Gastroesophageal sphincter (tissue), 4 donors: ENCODE measurements at regions not wholly inside any gene's neighbourhood (a gene's known extent, or its start where the extent isn't known, plus 50 kb on each side); places are given as distances from the start of the nearest gene placed in this dataset.

Experiments
- ATAC-seq: fragments of 150-250 bp; one replicate; pipeline ENCODE4 v1.9.1; 2016; ENCODE audit warnings: mild to moderate bottlenecking, moderate library complexity
- H3K27ac ChIP-seq, 4 donors: fragments of 200-600 bp; sonication (generic) in 3 of 4; 1 replicate in 3 of 4; 2 replicates in 1 of 4; pipeline ENCODE4 v1.5.1; 2016 to 2019
- H3K27me3 ChIP-seq: fragments of 200-600 bp; sonication (generic); one replicate; pipeline ENCODE4 v1.5.1; 2019
- H3K36me3 ChIP-seq, 2 donors: fragments of 200-600 bp; sonication (generic); one replicate each; pipeline ENCODE4 v1.5.1; 2019; ENCODE audit warnings: control low read depth in 1 of 2
- H3K4me1 ChIP-seq, 3 donors: fragments of 200-600 bp; sonication (generic); 1 replicate in 2 of 3; 2 replicates in 1 of 3; pipeline ENCODE4 v1.5.1; 2016 to 2019; ENCODE audit warnings: control low read depth in 2 of 3
- H3K4me3 ChIP-seq, 2 donors: fragments of 200-600 bp; sonication (generic); one replicate each; pipeline ENCODE4 v1.5.1; 2019; ENCODE audit warnings: mild to moderate bottlenecking in 1 of 2, moderate library complexity in 1 of 2
- H3K9me3 ChIP-seq, 3 donors: fragments of 200-600 bp; sonication (generic); one replicate each; pipeline ENCODE4 v1.5.1; 2017 to 2019; ENCODE audit warnings: control low read depth in 2 of 3
- EP300 ChIP-seq: sonication (generic); formaldehyde crosslinking; IDR thresholded peaks from one replicate; pipeline ENCODE4 v1.6.1; 2017; ENCODE audit warnings: antibody characterized with exemption, mild to moderate bottlenecking
- POLR2A ChIP-seq, 2 donors: fragments of 450-650 bp; IDR thresholded peaks; one replicate each; pipeline ENCODE4 v1.6.1; 2017; ENCODE audit warnings: antibody characterized with exemption in 2 of 2, mild to moderate bottlenecking in 2 of 2, moderate library complexity in 1 of 2
- POLR2AphosphoS5 ChIP-seq: sonication (generic); formaldehyde crosslinking; IDR thresholded peaks from one replicate; pipeline ENCODE4 v1.6.1; 2017; ENCODE audit warnings: antibody characterized with exemption
- whole genome bisulfite sequencing, 2 donors: methylation state at CpG; one replicate each; pipeline ENCODE4 v1.1.5; 2018; ENCODE audit warnings: low coverage in 1 of 2; 5-methylcytosine and 5-hydroxymethylcytosine counted together
- small RNA-seq, 4 donors: library from RNA; depleted of rRNA; stranded (forward); fragments of <200 nt; gene quantifications; one replicate each; pipeline ENCODE3, GENCODE V24; 2016
- TF ChIP-seq, protein P1 (sequence below), 4 experiments: fragments of 200-600 bp in 2 of 4; fragments of 450-650 bp in 2 of 4; sonication (generic) in 1 of 4; IDR thresholded peaks; one replicate each; pipeline ENCODE4 v1.5.1; 2017 to 2019; ENCODE audit warnings: antibody characterized with exemption in 4 of 4, mild to moderate bottlenecking in 2 of 4, moderate library complexity in 2 of 4

DNA sequence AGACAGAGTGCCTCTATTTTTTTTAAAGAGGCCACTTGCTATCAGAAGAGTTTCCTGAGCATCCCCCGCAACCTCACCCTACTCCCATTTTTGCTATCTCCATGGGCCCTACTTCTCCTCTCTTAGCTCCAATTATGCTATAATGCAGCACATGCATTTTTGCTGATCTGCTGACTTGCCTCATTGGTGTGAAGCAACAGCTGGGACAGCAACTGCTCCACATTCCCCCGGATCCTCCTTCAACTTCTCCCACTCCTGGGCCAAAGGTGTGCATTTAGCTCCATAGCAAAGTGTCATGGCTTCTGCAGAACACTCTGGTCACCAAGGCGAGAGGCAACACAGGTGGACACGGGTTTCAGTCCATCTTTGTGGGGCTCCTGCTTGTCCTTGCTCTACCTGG, 56.7 kb upstream of the USP29 start:
- ATAC-seq, result no peak
- Histone ChIP-seq H3K4me1 (no peaks in the 10 kb centered on the region), H3K9me3 (peaks cover 0 to 13% (median 0%) of the 10 kb centered on the region in 3 donors), H3K4me3 (no peak overlapping the region), H3K36me3 (no peaks in the 10 kb centered on the region), H3K27me3 (peaks cover 52% of the 10 kb centered on the region), H3K27ac (no peak overlapping the region)
- WGBS, 2 donors, result 87 to 93% methylated on average over 3 of the region's 4 CpGs
- TF ChIP-seq POLR2A (IDR thresholded peaks at IDR 0.05) (no peak), EP300 (no peak), POLR2AphosphoS5 (no peak)
- TF ChIP-seq, protein P1, sequence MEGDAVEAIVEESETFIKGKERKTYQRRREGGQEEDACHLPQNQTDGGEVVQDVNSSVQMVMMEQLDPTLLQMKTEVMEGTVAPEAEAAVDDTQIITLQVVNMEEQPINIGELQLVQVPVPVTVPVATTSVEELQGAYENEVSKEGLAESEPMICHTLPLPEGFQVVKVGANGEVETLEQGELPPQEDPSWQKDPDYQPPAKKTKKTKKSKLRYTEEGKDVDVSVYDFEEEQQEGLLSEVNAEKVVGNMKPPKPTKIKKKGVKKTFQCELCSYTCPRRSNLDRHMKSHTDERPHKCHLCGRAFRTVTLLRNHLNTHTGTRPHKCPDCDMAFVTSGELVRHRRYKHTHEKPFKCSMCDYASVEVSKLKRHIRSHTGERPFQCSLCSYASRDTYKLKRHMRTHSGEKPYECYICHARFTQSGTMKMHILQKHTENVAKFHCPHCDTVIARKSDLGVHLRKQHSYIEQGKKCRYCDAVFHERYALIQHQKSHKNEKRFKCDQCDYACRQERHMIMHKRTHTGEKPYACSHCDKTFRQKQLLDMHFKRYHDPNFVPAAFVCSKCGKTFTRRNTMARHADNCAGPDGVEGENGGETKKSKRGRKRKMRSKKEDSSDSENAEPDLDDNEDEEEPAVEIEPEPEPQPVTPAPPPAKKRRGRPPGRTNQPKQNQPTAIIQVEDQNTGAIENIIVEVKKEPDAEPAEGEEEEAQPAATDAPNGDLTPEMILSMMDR (IDR thresholded peaks at IDR 0.05), result no peak

DNA sequence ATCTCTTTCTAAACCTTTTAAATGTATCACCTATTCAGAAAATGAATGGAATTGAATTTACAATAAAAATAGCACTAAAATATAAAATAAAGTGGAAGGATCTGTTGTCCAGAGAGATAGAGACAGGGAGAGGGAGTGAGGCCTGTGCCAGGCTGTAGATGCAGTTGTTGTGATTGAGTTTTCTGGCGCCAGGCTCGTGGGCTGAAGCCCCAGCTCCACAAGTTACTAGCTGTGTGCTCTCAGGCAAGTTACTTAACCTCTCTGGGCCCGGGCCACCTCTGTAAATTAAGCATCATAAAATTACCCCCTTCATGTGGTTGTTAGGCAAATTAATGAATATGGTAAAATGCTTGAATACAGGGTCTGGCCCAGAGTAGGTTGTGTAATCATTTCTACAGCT, 52.3 kb upstream of the USP29 start:
- H3K4me3 ChIP-seq, result no peak overlapping the region
- H3K9me3 ChIP-seq, result peaks cover 0 to 18% (median 0%) of the 10 kb centered on the region in 3 donors
- H3K27me3 ChIP-seq, result peaks cover 43% of the 10 kb centered on the region
- ATAC-seq, result no peak
- no peaks in the 10 kb centered on the region for H3K4me1 ChIP-seq
- TF ChIP-seq POLR2A (IDR thresholded peaks at IDR 0.05) (no peak), EP300 (no peak), POLR2AphosphoS5 (no peak)
- TF ChIP-seq, protein P1 (IDR thresholded peaks at IDR 0.05), result no peak
- H3K27ac ChIP-seq, result no peak overlapping the region
- 84 to 94% methylated on average over 3 of the region's 3 CpGs for WGBS, 2 donors
- no peaks in the 10 kb centered on the region for H3K36me3 ChIP-seq

DNA sequence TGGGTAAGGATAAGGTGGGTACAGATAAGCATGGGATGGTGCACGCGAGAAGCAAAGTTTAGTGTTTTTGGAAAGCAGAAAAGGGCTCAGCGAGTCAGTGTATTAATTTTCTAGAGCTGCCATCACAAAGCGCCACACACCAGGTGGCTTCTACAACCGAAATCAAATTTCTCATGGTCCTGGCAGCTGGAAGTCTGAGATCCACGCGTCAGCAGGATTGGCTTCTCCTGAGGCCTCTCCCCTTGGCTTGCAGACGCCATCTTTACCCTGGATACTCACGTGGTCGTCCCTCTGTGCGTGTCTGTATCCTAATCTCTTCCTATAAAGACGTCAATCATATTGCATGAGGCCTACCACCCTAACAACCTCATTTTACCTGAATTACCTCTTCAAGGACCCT, 51.5 kb upstream of the USP29 start:
- no peak overlapping the region for H3K4me3 ChIP-seq
- no peaks in the 10 kb centered on the region for H3K36me3 ChIP-seq
- peaks cover 0 to 9% (median 0%) of the 10 kb centered on the region in 3 donors for H3K9me3 ChIP-seq
- WGBS, 2 donors, result 66 to 77% methylated on average over 5 to 11 of the region's 12 CpGs
- no peak overlapping the region for H3K27ac ChIP-seq
- no peaks in the 10 kb centered on the region for H3K4me1 ChIP-seq
- ATAC-seq, result no peak
- TF ChIP-seq POLR2A (IDR thresholded peaks at IDR 0.05), result no peak
- TF ChIP-seq POLR2AphosphoS5, result no peak
- TF ChIP-seq, protein P1 (IDR thresholded peaks at IDR 0.05), result no peak
- TF ChIP-seq EP300, result no peak
- peaks cover 36% of the 10 kb centered on the region for H3K27me3 ChIP-seq

DNA sequence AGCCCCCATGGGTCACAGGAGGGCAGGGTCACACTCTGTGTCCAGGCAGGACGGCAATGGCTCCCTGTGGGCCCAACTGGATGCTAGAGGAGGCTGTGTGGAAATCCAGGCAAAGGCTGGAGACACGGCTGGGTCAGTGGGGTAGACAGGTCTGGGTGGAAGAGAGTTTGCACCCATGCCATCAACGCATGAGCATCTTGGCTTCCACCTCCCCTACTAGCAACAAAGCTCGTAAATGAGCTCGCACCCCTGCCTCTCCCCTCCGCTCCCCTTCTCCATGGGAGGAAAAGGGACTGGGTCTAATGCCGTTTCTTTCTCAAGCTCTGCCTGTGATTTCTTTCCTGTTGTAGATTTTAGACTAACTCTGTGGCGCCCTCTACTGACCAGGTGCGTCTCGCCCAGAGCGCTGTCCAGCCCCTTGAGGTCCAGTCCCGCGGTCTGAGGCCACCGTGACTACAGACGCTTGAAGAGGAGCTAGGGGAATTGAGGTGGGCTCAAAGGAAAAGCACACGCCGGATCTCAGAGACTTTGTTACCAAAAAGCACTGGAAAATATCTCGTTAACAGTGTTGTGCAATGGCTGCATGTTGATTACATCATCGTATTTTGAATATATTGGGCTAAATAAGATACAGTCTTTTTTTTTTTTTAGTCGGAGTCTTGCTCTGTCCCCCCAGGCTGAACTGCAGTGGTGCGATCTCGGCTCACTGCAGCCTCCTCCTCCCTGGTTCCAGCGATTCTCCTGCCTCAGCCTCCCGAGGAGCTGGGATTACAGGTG, 50.7 kb upstream of the USP29 start:
- no peak for ATAC-seq
- TF ChIP-seq EP300 (no peak), POLR2AphosphoS5 (no peak), POLR2A (IDR thresholded peaks at IDR 0.05) (no peak)
- TF ChIP-seq, protein P1 (IDR thresholded peaks at IDR 0.05), result peak in 1 of 4 experiments; percentile 20
- H3K4me1 ChIP-seq, result no peaks in the 10 kb centered on the region
- no peak overlapping the region for H3K4me3 ChIP-seq
- WGBS, 2 donors, result 35 to 53% methylated on average over 9 to 13 of the region's 24 CpGs
- no peak overlapping the region for H3K27ac ChIP-seq
- H3K9me3 ChIP-seq, result peaks cover 0 to 9% (median 0%) of the 10 kb centered on the region in 3 donors
- peaks cover 36% of the 10 kb centered on the region for H3K27me3 ChIP-seq
- H3K36me3 ChIP-seq, result no peaks in the 10 kb centered on the region

Small RNA genes in the stretch of these regions (small RNA-seq; reads per million reads assigned to genes)
- 0 reads per million in 4 donors for gene AC044792.1
